ENCODE measurements at regions not wholly inside any gene's neighbourhood (a gene's known extent, or its start where the extent isn't known, plus 50 kb on each side); places are given as distances from the start of the nearest gene placed in this dataset.

GRCh38 chr1:222171005-222171404 is 376.9 kb downstream of the HHIPL2 start:
- no peaks in the 10 kb centered on the region for H3K9me3 ChIP-seq (ENCODE audit: low read depth)
- TF ChIP-seq CTCF (IDR thresholded peaks at IDR 0.05; ENCODE audit: poor library complexity) (peak; percentile 62), EZH2phosphoT487 (IDR thresholded peaks at IDR 0.05; ENCODE audit: low read depth, severe bottlenecking, unreplicated experiment) (no peak), EZH2 (IDR thresholded peaks at IDR 0.05; ENCODE audit: borderline replicate concordance) (no peak)
- no peak overlapping the region for H3K27ac ChIP-seq
- H3K4me3 ChIP-seq = no peak overlapping the region
- H3K9me2 ChIP-seq (replicated peaks; ENCODE audit: insufficient read depth) = no peaks in the 10 kb centered on the region
- 46% methylated on average over 2 of the region's 2 CpGs for WGBS (ENCODE audit: low lambda C conversion rate, missing lambda C conversion rate)
- no peaks in the 10 kb centered on the region for H3K4me1 ChIP-seq (ENCODE audit: insufficient read depth)
- DNase-seq (ENCODE audit: low spot score) = peak; percentile 56
- H3K36me3 ChIP-seq (replicated peaks; ENCODE audit: insufficient read depth, low read depth) = no peaks in the 10 kb centered on the region
- no peaks in the 10 kb centered on the region for H3K79me2 ChIP-seq
- no peak overlapping the region for H2AFZ ChIP-seq
- H3K27me3 ChIP-seq = no peaks in the 10 kb centered on the region
- no peak overlapping the region for H3K4me2 ChIP-seq
- no peaks in the 10 kb centered on the region for H4K20me1 ChIP-seq (ENCODE audit: insufficient read depth, poor library complexity, severe bottlenecking)

GRCh38 chr1:222168621-222169020 is 379.3 kb downstream of the HHIPL2 start:
- Histone ChIP-seq H3K4me2 (no peak overlapping the region), H3K36me3 (replicated peaks; ENCODE audit: insufficient read depth, low read depth) (no peaks in the 10 kb centered on the region), H4K20me1 (ENCODE audit: insufficient read depth, poor library complexity, severe bottlenecking) (no peaks in the 10 kb centered on the region), H3K4me1 (ENCODE audit: insufficient read depth) (no peaks in the 10 kb centered on the region), H3K9me2 (replicated peaks; ENCODE audit: insufficient read depth) (no peaks in the 10 kb centered on the region), H3K9me3 (ENCODE audit: low read depth) (no peaks in the 10 kb centered on the region), H2AFZ (no peak overlapping the region), H3K27me3 (no peaks in the 10 kb centered on the region), H3K27ac (no peak overlapping the region), H3K4me3 (no peak overlapping the region), H3K79me2 (no peaks in the 10 kb centered on the region)
- TF ChIP-seq EZH2 (IDR thresholded peaks at IDR 0.05; ENCODE audit: borderline replicate concordance) (no peak), EZH2phosphoT487 (IDR thresholded peaks at IDR 0.05; ENCODE audit: low read depth, severe bottlenecking, unreplicated experiment) (no peak), CTCF (IDR thresholded peaks at IDR 0.05; ENCODE audit: poor library complexity) (no peak)
- WGBS (ENCODE audit: low lambda C conversion rate, missing lambda C conversion rate) = 94% methylated on average over 1 of the region's 1 CpG
- DNase-seq (ENCODE audit: low spot score) = no peak

GRCh38 chr1:222167896-222168295 is 380.0 kb downstream of the HHIPL2 start:
- 93% methylated on average over 1 of the region's 1 CpG for WGBS (ENCODE audit: low lambda C conversion rate, missing lambda C conversion rate)
- no peak overlapping the region for H3K4me2 ChIP-seq

More at GRCh38 chr1:222167896-222168295, 380.0 kb downstream of the HHIPL2 start:
- DNase-seq (ENCODE audit: low spot score) = no peak
- no peaks in the 10 kb centered on the region for H4K20me1 ChIP-seq (ENCODE audit: insufficient read depth, poor library complexity, severe bottlenecking)
- H3K27ac ChIP-seq = no peak overlapping the region
- H3K36me3 ChIP-seq (replicated peaks; ENCODE audit: insufficient read depth, low read depth) = no peaks in the 10 kb centered on the region
- H2AFZ ChIP-seq = no peak overlapping the region
- H3K27me3 ChIP-seq = no peaks in the 10 kb centered on the region
- no peaks in the 10 kb centered on the region for H3K9me2 ChIP-seq (replicated peaks; ENCODE audit: insufficient read depth)
- H3K4me1 ChIP-seq (ENCODE audit: insufficient read depth) = no peaks in the 10 kb centered on the region
- H3K79me2 ChIP-seq = no peaks in the 10 kb centered on the region
- H3K4me3 ChIP-seq = no peak overlapping the region
- no peaks in the 10 kb centered on the region for H3K9me3 ChIP-seq (ENCODE audit: low read depth)
- no peak for TF ChIP-seq CTCF (IDR thresholded peaks at IDR 0.05; ENCODE audit: poor library complexity)
- no peak for TF ChIP-seq EZH2 (IDR thresholded peaks at IDR 0.05; ENCODE audit: borderline replicate concordance)

Data from hepatocyte (in vitro differentiated cells).